NCI-H2081 treated with DMSO at 0.1 percent for 48 hours (cell line): ENCODE measurements at regions not wholly inside any gene's neighbourhood (a gene's known extent, or its start where the extent isn't known, plus 50 kb on each side); places are given as distances from the start of the nearest gene placed in this dataset.
"Not testable (repeated sequence)": the region's sequence is repeated elsewhere in the genome, so short reads cannot be mapped to it uniquely, and the experiment has no call there.

Source experiments
- DNase-seq: peaks from one replicate; lab custom pipeline; 2025; lab: John Stamatoyannopoulos, UW

DNA sequence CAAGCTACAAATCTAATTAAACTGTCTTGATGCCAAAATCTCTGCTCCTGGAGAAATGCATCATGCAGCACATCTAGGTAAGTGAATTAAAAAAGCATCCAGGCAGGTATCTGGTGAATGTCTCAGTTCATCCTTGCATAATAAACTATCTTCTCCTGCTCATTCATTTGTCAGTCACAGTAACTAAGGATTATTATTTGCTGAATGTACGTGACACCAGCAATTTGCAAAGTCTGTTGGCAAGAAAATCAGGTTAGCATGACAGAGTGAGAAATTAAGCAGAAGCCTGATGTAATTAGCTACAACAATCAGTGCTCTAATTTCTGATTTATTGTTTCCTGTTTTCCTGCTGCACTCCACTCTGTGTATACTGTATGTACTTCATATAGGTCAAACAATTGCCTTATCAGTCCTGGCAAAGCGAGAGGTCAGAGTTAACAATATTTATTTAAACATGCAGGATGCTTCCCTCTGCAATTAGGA lies 213.6 kb downstream of the FBXO8 start:
- peak; percentile 5 for DNase-seq

DNA sequence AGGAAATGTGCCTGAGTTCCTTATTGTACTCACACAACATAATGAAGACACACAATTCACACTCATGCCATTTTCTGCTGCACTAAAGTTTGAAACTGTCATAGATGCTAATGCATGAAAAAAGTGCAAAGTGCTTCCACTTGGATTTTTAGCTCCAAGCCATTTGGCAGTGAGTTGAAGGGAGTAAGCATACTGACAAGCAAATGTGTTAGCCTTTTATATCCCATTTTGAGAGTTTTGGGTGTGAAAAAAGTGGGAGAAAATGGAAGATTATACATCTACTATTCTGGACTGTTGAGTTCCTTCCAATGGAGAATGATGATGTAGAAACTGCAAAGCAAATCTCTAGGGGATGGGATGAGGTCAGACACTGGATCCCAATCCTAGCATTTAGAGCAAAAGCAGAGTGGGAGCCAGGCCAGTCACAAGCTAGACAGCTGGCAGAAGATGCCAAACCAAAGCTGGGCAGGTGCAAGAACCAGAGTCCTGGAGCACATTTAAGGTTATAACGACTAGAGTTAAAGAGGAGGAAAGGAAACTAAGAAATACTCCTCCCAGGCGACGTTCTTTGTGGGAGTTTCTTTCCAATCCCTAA lies 216.8 kb downstream of the FBXO8 start:
- DNase-seq, result no peak

DNA sequence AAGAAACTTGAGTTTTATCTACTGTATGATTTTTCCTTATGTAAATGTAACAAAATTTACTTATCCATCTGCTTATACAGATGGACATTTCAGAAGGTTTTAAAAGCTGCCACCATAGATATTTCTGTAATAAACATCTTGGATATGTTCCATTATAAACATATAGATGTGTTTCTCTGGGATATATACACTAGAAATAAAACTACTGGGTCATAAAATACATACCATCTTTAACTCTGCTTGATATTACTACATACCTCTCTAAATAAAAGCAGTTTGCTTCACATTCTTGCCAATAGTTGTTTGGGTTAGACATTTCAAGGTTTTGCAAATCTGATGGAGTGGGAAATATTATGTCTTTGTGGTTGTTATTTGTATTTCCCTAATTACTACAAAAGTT lies 220.6 kb downstream of the FBXO8 start:
- DNase-seq, result no peak

DNA sequence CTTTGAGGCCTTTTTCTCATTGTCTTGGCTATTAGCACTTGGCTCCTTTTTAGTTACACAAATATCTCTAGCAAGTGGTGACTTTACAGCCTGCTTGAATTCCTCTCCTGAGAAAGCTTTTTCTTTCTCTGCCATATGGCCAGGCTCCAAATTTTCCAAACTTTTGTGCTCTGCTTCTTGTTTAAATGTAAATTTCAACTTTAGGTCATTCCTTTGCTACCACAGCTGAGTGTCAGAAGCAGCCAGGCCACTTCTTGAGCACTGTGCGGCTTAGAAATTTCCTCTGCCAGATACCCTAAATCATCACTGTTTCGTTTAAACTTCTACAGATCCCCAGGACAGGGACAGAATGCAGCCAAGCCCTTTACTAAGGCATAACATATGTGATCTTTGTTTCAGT lies 222.4 kb downstream of the FBXO8 start:
- DNase-seq, result no peak

DNA sequence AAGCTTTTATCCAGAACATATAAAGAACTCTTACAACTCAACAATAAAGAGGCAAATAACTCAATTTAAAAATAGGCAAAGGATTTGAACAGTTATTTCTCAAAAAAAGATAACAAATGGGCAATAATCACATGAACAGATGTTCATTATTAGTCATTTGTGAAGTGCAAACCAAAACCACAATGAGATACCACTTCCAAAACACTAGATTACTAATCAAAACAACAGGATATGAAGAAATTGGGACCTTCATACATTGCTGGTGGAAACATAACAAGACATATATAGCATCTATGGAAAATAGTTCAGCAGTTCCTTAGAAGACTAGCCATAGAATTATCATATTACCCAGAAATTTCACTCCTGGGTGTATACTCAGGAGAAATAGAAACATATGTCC lies 224.6 kb downstream of the FBXO8 start:
- DNase-seq, result no peak

DNA sequence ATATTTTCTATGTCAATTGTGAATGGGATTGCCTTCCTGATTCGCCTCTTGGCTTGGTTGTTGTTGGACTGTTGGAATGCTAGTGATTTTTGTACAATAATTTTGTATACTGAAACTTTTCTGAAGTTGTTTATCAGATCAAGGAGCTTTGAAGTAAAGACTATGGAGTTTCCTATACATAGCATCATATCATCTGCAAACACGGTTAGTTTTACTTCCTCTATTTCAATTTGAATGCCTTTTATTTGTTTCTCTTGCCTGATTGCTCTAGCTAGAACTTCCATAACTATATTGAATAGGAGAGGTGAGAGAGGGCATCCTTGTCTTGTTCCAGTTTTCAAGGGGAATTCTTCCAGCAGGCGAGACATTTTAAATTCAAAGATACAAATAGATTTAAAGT lies 226.5 kb downstream of the FBXO8 start:
- DNase-seq, result no peak

DNA sequence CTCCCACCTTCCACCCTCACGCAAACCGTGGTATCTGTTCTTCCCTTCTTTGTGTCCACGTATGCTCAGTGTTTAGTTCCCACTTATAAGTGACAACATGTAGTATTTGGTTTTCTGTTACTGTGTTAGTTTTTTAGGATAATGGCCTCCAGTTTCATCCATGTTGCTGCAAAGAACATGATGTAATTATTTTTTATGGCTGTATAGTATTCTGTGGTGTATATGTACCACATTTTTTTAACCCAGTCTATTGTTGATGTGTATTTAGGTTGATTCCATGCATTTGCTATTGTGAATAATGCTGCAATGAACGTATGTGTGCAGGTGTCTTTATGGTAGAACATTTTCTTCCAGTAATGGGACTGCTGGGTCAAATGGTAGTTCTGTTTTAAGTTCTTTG lies 228.1 kb downstream of the FBXO8 start:
- no peak for DNase-seq

DNA sequence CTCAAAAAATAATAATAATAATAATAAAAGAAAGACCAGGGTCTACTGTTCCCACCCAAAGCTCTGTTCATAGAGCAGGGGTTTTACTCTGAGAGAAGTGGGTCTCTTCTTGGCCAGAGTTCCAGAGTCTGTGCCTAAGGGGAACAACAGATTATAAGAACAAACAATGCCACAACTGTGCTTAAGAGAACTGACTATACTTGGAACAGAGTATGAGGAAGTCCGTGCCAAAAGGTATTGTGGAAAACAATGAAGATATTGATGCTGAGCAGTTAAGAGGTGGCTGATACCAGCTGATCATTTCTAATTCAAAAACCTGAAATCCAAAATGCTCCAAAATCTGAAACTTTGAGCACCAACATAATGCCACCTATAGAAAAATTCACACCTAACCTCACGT lies 229.6 kb downstream of the FBXO8 start:
- DNase-seq, result no peak

DNA sequence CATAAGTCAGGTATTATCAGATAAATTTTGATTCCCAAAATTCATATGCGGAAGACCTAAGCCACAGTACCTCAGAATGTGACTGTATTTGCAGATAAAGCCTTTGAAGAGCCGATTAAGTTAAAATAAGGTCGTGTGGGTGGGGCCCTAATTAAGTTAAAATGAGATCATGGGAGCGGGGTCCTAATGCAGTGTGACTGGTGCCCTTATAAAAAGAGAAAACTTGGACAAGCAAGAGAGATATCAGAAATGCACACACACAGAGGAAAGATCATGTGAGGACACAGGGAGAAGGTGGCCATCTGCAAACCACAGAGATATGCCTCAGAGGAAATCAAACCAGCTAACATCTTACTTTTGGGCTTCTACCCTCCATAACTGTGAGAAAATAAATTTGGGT lies 236.1 kb downstream of the FBXO8 start:
- no peak for DNase-seq

DNA sequence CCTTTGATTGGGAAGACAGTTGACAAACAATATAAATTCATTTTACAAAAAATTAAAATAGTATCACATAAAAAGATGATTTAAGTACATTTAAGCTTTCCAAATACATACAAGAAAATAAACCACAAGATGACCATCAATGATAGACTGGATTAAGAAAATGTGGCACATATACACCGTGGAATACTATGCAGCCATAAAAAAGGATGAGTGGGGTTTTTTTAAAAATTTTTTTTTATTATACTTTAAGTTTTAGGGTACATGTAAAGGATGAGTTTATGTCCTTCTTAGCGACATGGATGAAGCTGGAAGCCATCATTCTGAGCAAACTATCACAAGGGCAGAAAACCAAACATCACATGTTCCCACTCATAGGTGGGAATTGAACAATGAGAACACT lies 237.6 kb downstream of the FBXO8 start:
- not testable (repeated sequence) for DNase-seq

DNA sequence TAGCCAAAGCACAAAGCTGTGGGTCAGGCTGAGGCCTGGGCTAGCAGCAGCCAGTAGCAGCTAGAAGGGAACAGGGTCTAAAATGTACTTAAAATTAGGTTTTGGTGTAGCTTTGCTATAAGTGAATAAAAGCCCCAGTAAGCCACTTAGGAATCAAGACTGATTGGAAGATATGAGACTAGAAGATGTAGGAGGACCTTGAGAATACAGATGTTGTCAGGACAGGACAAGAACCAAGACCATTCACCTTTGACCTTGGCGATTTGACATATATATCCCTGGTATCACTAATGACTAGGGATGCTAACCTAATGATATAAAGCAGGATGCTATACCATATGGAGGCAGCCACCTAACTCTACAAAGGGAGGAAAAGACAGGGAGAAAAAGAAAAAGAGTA lies 238.1 kb downstream of the FBXO8 start:
- no peak for DNase-seq

DNA sequence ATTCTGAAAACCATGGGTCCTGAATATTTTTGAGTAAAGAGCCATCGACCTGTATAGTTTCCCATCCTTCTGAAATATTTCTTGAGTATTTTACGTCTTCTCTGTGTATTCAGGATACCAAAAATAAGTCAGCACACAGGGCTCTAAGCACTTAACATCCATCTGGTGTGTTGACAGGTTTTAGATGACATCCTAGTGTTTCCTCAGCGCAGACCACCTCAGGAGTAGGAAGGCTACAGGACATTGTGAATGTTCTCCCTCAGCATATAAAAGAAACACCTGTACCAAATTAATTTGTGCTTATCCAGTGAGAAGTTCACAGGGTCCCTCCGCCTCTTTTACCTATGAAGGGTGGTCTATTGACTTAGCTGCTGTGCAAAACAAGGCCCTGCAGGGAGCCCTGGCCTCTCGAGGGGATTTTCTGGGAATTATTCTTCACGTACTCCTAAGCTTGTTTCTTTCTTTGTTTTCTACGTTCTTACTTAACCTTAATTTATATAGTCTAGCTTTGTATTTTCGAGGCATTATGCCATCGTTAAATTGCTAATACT lies 241.8 kb downstream of the FBXO8 start:
- DNase-seq, result peak; percentile 23

DNA sequence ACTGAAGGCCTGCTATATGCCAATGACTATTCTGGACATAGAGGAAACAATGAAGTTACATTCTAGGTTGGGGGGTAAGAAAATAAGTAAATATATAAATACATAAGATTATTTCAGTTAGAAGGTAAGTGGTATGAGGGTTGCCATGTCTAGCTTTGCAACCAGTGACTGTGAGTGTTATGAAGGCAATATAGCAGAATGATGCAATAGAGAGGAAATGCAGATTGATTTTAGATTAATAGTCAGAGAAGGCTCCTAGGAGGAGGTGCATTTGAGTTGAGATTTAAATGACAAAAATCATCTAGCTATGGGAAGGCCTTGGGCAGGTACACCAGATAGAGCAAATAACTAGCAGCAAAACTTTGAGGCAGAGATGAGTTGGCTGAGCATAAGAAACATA lies 243.2 kb downstream of the FBXO8 start:
- no peak for DNase-seq

DNA sequence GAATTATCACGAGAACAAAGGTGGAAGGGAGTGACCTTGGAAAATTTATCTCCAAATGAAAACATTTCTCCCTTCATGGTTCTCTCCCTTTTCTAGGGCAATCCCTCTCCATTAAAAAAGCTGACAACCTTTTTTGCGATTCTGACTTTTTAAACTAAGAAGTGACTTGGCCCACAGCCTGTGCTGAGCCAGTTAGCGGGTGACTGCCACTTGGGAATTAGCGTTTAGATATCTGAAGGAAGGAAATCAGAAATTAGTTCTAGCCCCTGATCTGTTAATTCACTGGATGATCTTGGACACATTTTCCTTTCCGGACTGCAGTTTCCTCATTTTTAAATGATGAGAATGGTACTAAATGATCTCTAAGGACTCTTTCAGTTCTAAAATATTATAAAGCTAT lies 245.0 kb downstream of the FBXO8 start:
- no peak for DNase-seq

DNA sequence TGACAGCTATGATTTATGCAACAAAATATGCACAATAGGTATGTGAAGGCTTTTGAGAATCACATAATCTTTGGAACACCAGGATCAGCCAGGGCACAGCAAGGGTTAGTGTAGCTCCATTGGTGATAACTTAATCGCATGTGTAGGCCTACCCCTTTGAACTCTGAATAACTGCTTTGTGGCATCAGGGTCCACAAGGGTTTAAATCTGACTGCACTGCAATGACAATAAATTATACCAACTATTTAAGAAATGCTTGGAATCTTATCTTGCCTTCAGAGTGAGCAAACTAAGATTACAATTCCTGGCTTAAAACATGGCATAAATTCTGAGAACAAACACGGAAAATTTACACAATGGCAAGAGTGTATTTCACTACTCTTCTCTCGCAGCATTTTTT lies 245.8 kb downstream of the FBXO8 start:
- DNase-seq, result no peak

DNA sequence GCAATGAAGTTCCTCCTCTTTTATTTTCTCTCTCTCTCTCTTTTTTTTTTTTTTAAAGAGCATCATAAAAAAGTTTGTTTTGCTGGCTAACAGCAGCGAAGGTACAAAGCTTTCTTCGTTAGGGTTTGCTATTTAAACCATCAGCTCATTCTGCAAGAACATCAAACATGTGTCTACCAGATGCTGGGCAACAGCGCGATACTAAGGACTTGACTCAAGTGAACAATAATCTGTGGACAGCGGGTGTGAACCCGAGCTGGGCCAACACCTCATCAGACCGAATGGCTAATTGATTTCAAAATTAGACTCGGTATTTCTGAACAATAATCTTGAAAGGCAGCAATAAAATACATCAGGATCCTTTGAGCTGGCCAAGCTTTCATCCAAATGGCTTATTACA lies 246.4 kb downstream of the FBXO8 start:
- peak; percentile 7 for DNase-seq

DNA sequence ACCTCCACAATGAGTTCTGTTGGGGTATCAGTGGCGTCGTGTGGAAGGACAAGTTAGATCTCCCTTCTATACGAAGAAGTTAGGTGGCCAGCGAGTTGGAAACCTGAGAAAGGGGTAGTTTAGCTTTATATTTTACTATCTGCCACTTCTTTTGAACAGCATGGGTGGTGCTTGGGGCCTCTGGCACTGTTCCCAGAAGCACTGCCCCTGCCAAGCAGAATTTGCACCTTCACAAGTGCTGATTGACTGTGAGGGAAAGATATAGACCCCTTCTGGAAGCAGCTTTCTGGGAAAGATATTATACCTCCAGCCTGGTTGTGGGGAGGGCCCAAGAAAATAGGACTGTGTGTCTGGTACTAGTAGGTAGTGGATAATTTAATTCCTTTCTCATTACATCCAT lies 246.9 kb downstream of the FBXO8 start:
- DNase-seq, result peak; percentile 10

DNA sequence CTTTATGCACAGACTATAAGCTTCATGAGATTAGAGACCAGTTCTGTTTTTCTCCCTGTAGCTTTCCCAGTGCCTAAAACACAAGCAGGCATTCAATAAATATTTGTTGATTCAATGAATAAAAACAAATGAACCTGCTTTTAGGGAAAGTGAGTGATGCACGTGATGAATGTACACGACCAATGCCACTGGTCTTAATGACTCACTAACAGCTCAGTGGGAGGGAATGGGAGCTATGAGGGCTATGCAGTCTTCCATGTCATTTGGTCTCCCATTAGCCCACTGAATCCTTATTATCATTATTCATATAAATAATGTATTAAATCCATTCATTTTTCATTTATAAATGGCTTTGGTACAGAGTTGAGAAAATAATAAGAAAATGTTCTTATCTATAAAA lies 247.4 kb downstream of the FBXO8 start:
- no peak for DNase-seq

DNA sequence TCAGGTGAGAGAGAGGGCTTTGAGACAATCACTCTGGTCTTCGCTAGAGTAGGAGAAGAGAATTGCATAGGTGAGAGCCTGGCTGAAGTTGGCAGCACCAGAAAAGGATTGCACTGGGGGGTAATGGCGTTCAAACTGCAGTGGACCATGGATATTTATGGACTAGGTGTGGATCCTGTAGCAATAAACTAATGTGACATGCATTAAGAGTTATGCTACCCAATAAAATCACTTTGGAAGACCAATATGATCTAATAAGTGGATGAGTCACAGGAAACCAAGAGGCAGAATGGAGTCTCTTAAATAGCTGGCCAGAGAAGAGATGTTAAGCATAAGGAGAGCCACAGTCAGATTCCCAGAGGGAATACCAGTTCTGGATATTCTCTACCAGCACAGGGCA lies 259.8 kb downstream of the FBXO8 start:
- no peak for DNase-seq

DNA sequence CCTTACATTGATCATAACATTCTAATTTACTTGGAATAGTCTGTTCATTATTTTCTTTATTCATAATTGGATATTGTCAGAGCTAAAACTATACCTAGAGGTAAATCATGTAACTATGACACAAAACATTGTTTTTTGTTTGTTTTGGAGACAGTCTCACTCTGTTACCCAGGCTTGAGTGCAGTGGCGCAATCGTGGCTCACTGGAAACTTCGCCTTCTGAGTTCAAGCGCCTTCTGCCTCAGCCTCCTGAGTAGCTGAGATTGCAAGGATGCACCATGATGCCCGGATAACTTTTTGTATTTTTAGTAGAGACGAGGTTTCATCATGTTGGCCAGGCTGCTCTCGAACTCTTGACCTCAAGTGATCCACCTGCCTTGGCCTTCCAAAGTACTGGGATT lies 265.2 kb downstream of the FBXO8 start:
- no peak for DNase-seq

DNA sequence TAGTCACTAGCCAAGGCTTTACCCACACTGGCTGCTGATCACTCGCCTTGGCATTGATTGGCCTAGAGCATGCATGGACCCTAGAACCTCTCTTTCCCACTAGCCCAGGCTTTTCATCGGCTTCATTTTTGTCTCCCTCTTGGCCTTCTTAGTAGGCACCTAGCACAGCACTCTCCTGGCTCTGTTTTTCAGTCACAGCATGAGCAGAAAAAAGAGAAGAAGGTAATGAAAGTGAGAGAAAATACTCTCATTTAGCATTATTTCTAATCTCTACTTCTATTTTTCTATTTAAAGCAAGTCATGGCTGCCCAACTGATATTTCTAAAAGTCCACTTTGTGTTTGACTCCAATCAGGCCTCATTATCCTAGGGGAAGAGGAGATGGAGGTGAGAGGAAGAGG lies 267.2 kb downstream of the FBXO8 start:
- no peak for DNase-seq

DNA sequence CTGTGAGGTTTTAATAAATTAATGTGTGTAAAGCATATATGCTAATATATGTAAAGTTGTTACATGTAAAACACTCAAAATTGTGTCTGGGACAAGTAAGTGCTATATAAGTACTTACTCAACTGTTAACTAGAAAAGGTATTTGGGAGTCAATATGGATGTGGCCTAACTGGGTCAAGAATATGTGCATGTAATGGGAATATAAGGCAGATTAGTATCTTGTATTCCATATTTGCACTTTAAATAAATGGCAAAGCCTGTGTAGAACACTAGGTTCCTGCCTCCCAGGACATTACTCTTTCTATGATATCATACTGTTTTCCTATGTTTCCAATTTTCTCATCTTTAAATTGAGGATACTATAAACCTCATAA lies 270.6 kb downstream of the FBXO8 start:
- no peak for DNase-seq

DNA sequence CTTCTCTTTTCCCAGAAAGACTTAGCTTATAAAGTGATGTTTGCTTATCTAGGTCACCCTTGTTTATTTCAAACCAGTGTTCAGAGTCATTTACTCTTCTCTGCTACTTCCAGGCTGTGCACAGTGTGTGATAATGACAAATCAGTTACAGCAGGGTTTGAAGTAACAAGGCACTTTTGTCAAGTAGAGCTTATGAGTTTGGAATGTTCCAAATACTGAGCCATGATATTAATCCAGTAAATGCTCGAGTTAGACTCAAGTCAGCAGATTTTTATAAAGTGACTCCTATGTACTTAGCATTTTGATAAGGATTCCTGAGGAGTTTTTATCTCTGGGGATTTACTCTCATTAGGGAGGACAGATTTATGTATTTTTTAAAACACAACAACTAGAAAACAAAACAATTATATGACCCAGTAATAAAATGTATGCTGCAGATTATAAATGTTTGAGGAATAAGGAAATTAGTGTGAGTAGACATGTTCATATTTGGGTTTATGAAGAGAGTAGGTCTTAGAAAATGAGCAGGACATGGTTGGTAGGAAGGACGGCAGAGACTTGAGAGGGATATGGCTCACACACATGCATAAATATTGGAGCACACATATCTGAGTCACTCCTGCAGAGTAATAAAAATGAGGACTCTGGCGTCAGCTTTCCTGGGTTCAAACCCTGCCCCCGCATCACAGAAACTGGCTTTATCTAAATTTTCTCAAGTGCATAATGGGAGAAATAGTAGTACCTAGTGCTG lies 271.2 kb downstream of the FBXO8 start:
- DNase-seq, result no peak

DNA sequence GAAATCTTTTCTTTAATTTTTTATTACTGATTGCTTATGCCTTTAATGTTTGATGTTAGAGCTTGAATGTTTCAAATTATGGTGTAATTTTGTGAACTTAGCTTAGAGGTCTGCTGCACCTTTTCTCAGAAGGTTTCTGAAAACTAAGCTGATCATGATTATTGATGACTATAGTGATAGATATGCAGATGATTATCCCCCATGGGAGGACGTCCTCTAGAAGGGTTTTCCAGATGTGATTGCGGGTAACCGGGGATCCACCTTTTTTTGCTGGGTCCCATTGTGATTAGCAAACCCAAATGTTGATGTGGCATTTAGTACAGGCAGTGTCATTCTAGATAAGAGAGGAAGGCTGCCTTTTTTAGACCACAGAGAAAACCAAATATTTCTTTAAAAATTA lies 272.9 kb downstream of the FBXO8 start:
- no peak for DNase-seq
